ENCODE measurements at regions not wholly inside any gene's neighbourhood (a gene's known extent, or its start where the extent isn't known, plus 50 kb on each side); places are given as distances from the start of the nearest gene placed in this dataset.

DNA sequence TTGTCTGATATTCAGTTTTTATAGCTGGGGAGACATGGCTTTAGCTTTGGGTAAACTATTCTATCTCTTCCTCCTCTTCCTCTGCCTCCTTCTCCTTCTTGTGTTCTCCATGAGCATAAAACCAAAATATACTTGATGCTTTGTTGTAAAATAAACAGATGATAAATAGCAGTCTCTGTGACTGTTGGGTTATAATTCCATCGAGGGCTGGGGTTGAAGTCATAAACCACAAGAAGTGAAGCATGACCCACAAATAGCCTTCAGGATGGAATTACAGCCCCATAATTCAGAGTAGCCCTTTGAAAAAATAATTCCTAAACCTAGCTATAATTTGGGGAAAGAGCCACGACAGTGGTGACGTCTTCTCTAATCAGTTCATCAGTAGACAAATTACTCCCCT is 177.7 kb downstream of the SNX19 start:
- H3K4me3 ChIP-seq (replicated peaks; ENCODE audit: insufficient read depth, low read length), result no peak overlapping the region
- TF ChIP-seq SPI1 (IDR thresholded peaks at IDR 0.05; ENCODE audit: borderline replicate concordance, low read depth) (no peak), POLR2AphosphoS5 (IDR thresholded peaks at IDR 0.05; ENCODE audit: low read depth) (no peak), GABPA (IDR thresholded peaks at IDR 0.05; ENCODE audit: low read depth) (no peak)
- TF ChIP-seq, protein P1, sequence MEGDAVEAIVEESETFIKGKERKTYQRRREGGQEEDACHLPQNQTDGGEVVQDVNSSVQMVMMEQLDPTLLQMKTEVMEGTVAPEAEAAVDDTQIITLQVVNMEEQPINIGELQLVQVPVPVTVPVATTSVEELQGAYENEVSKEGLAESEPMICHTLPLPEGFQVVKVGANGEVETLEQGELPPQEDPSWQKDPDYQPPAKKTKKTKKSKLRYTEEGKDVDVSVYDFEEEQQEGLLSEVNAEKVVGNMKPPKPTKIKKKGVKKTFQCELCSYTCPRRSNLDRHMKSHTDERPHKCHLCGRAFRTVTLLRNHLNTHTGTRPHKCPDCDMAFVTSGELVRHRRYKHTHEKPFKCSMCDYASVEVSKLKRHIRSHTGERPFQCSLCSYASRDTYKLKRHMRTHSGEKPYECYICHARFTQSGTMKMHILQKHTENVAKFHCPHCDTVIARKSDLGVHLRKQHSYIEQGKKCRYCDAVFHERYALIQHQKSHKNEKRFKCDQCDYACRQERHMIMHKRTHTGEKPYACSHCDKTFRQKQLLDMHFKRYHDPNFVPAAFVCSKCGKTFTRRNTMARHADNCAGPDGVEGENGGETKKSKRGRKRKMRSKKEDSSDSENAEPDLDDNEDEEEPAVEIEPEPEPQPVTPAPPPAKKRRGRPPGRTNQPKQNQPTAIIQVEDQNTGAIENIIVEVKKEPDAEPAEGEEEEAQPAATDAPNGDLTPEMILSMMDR (IDR thresholded peaks at IDR 0.05; ENCODE audit: insufficient read depth, low read length), result no peak
- TF ChIP-seq, protein P2, sequence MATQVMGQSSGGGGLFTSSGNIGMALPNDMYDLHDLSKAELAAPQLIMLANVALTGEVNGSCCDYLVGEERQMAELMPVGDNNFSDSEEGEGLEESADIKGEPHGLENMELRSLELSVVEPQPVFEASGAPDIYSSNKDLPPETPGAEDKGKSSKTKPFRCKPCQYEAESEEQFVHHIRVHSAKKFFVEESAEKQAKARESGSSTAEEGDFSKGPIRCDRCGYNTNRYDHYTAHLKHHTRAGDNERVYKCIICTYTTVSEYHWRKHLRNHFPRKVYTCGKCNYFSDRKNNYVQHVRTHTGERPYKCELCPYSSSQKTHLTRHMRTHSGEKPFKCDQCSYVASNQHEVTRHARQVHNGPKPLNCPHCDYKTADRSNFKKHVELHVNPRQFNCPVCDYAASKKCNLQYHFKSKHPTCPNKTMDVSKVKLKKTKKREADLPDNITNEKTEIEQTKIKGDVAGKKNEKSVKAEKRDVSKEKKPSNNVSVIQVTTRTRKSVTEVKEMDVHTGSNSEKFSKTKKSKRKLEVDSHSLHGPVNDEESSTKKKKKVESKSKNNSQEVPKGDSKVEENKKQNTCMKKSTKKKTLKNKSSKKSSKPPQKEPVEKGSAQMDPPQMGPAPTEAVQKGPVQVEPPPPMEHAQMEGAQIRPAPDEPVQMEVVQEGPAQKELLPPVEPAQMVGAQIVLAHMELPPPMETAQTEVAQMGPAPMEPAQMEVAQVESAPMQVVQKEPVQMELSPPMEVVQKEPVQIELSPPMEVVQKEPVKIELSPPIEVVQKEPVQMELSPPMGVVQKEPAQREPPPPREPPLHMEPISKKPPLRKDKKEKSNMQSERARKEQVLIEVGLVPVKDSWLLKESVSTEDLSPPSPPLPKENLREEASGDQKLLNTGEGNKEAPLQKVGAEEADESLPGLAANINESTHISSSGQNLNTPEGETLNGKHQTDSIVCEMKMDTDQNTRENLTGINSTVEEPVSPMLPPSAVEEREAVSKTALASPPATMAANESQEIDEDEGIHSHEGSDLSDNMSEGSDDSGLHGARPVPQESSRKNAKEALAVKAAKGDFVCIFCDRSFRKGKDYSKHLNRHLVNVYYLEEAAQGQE (IDR thresholded peaks at IDR 0.05; ENCODE audit: insufficient replicate concordance, low read depth), result no peak
- no peak for DNase-seq (ENCODE audit: low read depth in 1 of 2, low spot score in 1 of 2)
- H3K27ac ChIP-seq (replicated peaks), result no peak overlapping the region
- no peaks in the 10 kb centered on the region for H3K27me3 ChIP-seq (ENCODE audit: insufficient read depth, poor library complexity, severe bottlenecking)

DNA sequence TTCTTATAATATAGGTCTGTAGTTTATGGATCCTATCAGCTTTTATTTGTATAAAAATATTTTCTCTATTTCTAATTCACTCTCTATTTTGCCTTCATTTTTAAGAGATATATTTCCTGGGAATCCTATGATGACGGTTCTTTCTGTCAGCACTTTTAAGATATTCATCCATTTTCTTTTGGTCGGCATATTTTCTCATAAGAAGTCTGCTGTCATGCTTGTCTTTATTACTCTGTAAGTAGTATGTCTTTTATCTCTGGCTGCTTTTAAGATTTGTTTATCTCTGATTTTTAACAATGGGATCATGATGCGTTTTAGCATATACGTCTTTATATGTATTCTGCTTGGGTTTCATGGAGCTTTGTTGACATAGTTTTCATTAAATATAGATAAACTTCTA is 175.5 kb downstream of the SNX19 start:
- Histone ChIP-seq H3K27me3 (ENCODE audit: insufficient read depth, poor library complexity, severe bottlenecking) (no peaks in the 10 kb centered on the region), H3K4me3 (replicated peaks; ENCODE audit: insufficient read depth, low read length) (no peak overlapping the region), H3K27ac (replicated peaks) (no peak overlapping the region)
- TF ChIP-seq, protein P1 (IDR thresholded peaks at IDR 0.05; ENCODE audit: insufficient read depth, low read length), result no peak
- TF ChIP-seq GABPA (IDR thresholded peaks at IDR 0.05; ENCODE audit: low read depth) (no peak), POLR2AphosphoS5 (IDR thresholded peaks at IDR 0.05; ENCODE audit: low read depth) (no peak), SPI1 (IDR thresholded peaks at IDR 0.05; ENCODE audit: borderline replicate concordance, low read depth) (no peak)
- TF ChIP-seq, protein P2 (IDR thresholded peaks at IDR 0.05; ENCODE audit: insufficient replicate concordance, low read depth), result no peak
- DNase-seq (ENCODE audit: low read depth in 1 of 2, low spot score in 1 of 2), result no peak

DNA sequence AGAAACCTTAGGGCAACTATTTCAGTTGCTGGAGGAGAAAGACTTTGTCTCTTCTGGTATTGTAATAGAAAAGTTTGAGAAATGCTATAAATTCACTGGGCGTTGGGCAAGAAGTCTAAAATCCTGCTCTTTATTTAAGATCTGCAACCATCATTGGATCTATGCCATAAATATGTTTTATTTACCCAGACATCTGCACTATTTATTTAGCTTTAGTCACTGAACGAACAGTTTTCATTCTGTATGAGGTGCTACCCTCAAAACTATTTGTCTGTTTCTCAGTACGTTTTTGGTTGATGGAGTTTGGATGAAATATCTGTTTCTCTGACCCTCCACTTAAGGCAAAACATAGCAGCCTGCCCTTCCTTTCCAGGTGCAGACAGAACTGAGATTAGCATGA is 171.5 kb downstream of the SNX19 start:
- H3K27me3 ChIP-seq (ENCODE audit: insufficient read depth, poor library complexity, severe bottlenecking), result no peaks in the 10 kb centered on the region
- TF ChIP-seq GABPA (IDR thresholded peaks at IDR 0.05; ENCODE audit: low read depth), result no peak
- no peak for TF ChIP-seq POLR2AphosphoS5 (IDR thresholded peaks at IDR 0.05; ENCODE audit: low read depth)
- TF ChIP-seq, protein P1 (IDR thresholded peaks at IDR 0.05; ENCODE audit: insufficient read depth, low read length), result no peak
- no peak for TF ChIP-seq SPI1 (IDR thresholded peaks at IDR 0.05; ENCODE audit: borderline replicate concordance, low read depth)
- TF ChIP-seq, protein P2 (IDR thresholded peaks at IDR 0.05; ENCODE audit: insufficient replicate concordance, low read depth), result no peak
- H3K4me3 ChIP-seq (replicated peaks; ENCODE audit: insufficient read depth, low read length), result no peak overlapping the region
- H3K27ac ChIP-seq (replicated peaks), result no peak overlapping the region
- no peak for DNase-seq (ENCODE audit: low read depth in 1 of 2, low spot score in 1 of 2)
